ENCODE measurements at regions not wholly inside any gene's neighbourhood (a gene's known extent, or its start where the extent isn't known, plus 50 kb on each side); places are given as distances from the start of the nearest gene placed in this dataset.
A peak's percentile ranks its signal among the peaks of the same experiment; 100 is the strongest.
"Not testable (repeated sequence)": the region's sequence is repeated elsewhere in the genome, so short reads cannot be mapped to it uniquely, and the experiment has no call there.

- DNase-seq (peak; percentile 4), ATAC-seq (peak; percentile 81)
Measured at GRCh38 chr7:20083781-20084180, 133.4 kb downstream of the MACC1 start.

GRCh38 chr7:20079080-20079479, 138.1 kb downstream of the MACC1 start:
- no peak for ATAC-seq

GRCh38 chr7:20076835-20077234, 140.3 kb downstream of the MACC1 start:
- no peak for DNase-seq
- ATAC-seq, result no peak

More at GRCh38 chr7:20079080-20079479, 138.1 kb downstream of the MACC1 start:
- no peak for DNase-seq

DNA sequence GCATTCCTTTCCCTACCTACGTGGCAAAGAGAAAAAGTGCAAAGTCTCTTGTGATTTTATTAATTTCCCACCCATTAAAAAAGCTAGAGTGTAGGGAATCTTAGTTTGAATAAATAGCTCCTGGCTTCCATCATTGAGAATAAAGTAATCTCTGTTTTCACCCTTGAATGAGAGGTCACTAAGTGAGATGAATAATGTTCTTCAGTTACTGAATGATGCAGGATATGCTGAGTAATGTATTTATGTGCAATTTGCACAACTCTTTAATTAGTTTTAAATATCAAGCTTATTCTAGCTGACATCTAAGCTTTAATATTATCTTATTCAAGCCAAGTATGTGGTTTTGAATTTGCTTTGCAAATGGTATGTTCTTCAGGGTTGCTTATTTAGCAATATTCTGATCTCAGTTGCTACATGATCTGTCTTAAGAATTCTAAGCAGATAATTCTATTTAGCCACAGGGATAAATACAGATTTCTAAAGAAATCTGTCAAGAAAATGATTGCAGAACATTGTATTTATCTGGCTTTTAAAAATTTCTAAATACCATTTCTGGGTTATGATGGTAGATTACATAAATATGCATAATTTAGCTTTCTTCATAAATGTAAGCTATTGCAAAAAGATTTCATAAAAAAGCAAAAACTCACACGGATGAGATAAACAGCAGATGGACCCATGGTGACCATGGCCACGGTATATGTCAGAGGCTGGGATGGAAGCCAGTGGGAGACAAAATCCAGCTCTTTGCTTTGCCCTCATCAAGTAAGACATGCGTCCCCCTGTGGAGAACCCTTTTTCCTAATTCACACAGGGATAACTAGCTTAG, 141.0 kb downstream of the MACC1 start:
- no peak for DNase-seq
- no peak for ATAC-seq

DNA sequence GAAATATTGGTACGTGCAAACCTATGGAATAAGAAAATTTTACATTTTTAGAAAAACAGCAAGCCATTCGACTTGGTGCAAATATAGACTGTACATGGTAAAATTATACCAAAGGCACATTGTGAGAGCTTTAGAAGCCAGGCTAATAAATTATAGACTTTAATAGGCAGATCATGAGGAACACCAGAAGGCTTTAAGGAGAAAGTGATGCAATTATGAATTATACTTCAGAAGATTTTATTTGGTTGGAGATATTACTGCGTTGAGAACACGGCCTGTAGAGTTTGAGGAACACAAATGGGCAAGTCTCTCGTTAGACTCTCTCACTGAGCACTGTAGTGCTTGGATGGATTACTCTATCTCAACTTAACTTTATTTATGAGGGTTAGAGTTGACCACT, 141.7 kb downstream of the MACC1 start:
- DNase-seq (no peak), ATAC-seq (no peak)

GRCh38 chr7:20068004-20068403, 149.2 kb downstream of the MACC1 start:
- not testable (repeated sequence) for DNase-seq, ATAC-seq

GRCh38 chr7:20064974-20065862, 152.0 kb downstream of the MACC1 start:
- peak; percentile 7 for DNase-seq
- ATAC-seq, result peak; percentile 83

GRCh38 chr7:20064181-20064970, 152.8 kb downstream of the MACC1 start:
- DNase-seq, result no peak
- no peak for ATAC-seq

GRCh38 chr7:20063644-20064043, 153.5 kb downstream of the MACC1 start:
- no peak for ATAC-seq
- no peak for DNase-seq

- ATAC-seq, result no peak
- DNase-seq, result no peak
Measured at GRCh38 chr7:20062932-20063331, 154.3 kb downstream of the MACC1 start.

- no peak for DNase-seq
- no peak for ATAC-seq
Measured at GRCh38 chr7:20053334-20054104, 163.7 kb downstream of the MACC1 start.

DNA sequence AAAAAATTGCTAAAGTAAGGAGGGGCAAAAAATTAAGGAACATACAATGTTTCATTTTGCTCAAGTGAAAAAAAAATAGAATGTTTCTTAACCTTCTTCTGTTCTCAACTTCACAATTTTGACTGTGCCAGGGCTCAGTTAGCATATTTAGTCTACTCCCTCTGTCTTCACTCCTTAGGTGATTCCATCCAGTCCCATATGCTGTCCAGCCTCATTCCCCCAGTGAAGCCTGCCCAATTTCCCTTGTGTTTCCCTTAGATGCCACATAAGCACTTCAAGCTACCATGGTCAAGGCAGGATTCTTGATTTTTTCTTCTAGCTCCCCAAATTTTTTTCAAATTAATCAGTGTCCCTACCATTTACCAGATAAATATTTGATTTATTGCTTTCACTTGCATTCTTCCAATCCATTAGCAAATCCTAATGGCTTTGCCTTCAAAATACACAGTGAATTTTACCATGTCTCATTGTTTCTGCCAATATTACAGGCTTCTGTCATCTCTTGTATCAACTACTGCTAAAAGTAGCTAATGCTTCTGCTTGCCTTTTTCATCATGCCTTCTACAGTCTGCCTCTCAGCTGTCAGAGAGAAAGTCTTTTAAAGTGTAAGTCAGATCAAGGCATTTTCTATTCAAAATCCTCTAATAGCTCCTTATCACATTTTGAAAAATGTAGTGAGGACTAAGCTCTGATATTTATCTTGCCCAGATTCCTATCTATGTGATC, 166.8 kb downstream of the MACC1 start:
- ATAC-seq (no peak), DNase-seq (no peak)

- no peak for ATAC-seq
- DNase-seq, result no peak
Measured at GRCh38 chr7:20038676-20039075, 178.5 kb downstream of the MACC1 start.

DNA sequence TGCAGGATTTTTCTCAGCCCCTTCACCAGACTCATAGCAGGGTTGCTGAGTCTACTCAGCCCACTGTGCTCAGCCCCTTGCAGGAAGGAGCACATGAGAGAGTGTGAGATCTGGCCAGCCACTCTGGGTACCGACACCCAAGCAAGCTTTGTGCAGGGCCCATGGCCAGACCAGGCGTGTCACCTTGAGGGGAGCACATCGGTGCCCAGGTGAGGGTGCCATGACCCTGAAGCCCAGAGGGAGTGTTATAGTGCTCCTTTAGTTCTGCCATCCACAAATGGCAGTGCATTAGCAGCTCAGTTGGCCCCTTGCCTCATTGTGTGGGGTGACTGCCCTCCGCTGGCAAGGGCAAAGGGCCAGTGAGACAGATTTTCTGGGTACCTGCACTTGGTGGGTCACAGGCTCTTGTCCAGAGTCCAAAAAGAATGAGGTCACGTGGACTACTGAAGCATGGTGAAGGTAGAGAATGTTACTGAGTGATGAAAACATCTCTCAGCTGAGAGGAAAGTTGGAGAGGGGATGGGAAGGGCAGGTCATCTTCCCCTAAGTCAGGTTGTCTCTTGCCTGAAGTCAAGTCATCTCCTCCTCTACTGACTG, 181.8 kb downstream of the MACC1 start:
- no peak for DNase-seq
- ATAC-seq, result peak; percentile 19

DNA sequence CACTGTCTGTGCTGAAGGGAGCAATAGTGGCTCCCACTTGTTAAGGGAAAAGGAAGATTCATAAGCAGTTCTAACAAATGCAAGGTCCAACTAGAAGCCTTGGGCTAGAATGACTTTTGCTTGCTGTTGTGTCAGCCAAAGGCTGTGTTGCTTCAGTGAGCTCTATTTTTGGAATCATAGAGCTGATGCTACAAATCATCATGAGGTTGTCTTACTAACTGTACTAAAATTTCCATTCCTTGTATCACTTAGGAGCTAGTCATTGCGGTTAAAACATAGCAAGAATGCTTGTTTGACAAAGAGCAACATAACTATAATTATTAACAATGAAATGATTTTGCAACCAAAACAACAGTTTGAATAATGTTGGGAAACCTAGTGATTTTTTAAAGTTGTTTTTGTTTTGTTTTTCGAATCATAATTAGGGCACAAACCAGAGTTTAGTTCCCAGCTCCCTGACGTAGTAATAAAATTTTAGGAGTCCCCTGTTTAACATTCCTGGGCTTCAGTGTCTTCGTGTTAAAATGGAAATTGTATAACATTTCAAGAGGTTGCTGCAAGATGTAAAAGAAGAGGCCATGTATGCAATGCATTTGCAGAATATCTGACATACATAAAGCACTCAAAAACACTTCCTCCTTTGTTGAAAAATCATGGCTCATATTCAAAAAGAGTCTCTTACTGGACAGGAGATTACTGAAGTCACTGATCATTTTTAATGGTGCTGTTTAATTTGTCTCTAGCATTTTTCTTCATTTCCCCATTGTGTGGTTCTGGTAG, 183.4 kb downstream of the MACC1 start:
- ATAC-seq (no peak), DNase-seq (no peak)

DNA sequence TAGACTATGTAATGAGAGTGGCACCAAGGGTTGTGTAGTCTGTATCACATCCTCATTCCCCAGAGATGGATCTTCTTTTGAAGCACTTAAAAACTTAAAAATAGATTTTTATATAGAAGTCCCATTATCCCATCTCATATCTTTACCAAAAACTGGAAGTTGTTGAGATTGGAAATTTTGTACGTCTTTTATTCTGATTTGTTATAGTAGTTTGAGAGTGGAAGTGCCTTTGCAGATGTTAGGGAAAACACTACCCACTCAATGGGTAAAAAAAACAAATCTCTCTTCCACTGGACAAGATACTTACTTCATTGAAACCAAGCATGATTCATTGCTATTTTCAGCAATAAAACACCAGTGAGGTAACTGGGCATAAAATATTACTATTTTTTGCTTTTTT, 184.4 kb downstream of the MACC1 start:
- no peak for ATAC-seq
- no peak for DNase-seq

DNA sequence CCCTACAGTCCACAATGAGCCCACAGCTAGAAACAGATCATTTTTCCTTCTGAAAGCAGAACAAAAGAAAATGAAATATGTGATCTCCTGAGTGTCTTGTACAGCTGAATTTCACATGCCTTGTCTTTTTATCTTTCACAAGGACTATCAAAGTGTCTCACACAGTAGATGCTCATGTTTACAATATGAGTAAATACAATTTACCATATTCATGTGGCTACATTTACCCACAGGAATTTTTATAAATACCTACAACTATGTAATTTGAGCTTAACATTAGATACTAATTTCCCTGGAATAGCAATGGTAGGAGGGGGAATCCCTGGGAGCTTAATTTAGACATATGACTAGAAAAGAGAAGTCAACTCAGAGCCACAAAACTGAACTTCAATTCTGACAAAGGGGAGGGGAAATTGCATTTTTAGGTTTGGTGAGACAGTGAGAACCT, 186.2 kb downstream of the MACC1 start:
- ATAC-seq, result no peak
- DNase-seq, result no peak

- ATAC-seq, result no peak
Measured at GRCh38 chr7:20030417-20030816, 186.8 kb downstream of the MACC1 start.

DNA sequence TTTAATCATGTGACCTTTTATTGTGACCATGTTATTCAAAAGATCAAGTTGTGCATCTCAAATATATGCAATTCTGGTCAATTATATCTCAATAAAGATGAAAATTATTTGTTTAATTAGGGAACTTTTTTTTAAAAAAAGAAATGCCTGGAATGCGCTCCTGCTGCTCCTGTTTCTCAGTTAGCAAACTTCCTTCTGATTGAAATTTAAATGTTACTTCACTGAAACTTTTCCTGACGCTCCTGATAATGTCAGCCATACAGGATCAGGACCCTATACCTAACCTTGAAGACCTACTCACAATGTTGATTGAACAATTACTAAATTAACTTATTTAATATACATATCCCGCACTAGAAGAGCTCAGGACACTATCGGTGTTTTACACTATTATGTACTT, 190.4 kb downstream of the MACC1 start:
- ATAC-seq (no peak), DNase-seq (no peak)

More at GRCh38 chr7:20030417-20030816, 186.8 kb downstream of the MACC1 start:
- DNase-seq, result no peak

- DNase-seq (no peak), ATAC-seq (no peak)
Measured at GRCh38 chr7:20021831-20022230, 195.4 kb downstream of the MACC1 start.

Data from stimulated activated naive CD8-positive, alpha-beta T cell treated with anti-CD3 and anti-CD28 coated beads, Interleukin-15, Interleukin-2, amounts not matched to agents 100 U/mL and 50 U/mL, for 24 hours (primary cell).